NCI-H1105 treated with DMSO at 0.1 percent for 48 hours (cell line): ENCODE measurements at regions not wholly inside any gene's neighbourhood (a gene's known extent, or its start where the extent isn't known, plus 50 kb on each side); places are given as distances from the start of the nearest gene placed in this dataset.

ENCODE experiments used
- DNase-seq: peaks from one replicate; lab custom pipeline; 2025; lab: John Stamatoyannopoulos, UW

DNA sequence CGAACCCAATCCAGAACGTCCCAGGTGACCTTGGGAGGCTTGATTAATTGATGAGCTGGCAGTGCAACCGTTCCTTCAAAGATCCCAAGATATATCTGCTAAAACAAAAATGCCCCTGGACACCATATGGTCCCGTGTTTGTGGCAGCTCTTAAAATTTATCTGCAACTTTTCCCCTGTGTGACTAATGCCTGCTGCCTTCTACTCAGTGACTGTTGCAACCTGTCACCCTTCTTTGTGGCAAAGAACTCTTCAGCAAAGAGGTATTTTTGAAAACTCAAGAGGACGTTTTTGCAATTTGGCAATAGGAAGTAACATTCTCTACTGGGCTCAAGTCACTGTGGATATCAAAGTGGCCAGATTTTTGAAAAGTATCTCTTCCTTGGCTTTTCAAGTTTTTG, 75.8 kb upstream of the SOD3 start:
- DNase-seq = no peak

DNA sequence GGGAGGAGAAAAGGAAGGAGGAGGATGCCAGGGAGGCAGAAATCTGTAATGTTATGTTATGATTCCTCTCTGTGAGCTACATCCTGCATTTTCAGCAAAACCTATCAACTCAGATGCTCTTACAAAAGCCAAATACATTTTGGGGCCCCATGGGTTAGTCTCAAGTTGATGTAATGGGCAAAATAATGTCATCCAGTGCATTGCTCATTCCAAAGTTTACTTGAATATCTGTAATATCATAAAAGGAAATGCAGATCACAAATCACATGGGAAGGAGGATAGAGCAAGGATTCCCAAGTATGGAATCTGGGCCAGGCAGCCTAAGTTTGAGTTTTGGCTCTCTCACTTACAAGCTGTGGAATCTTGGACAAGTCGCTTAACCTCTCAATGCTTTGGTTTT, 74.9 kb upstream of the SOD3 start:
- DNase-seq = no peak

DNA sequence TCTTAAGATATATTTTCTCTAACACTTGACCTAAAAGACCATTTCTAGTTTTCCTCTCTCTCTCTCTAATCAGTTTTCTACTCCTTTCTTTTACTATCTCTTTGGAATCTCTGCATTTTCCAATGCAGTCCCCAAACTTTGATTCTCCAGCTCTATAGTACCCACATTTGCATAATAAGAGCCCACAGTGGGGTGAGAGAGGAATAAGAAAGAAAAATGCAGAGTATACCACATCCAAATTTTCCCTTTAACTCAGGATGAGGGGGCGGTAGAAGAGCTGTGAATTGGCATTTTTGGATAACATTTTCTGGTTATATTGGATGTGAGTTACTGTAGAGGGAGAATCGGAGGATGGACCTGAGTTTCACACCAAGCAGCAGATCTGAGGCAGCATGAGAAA, 74.4 kb upstream of the SOD3 start:
- DNase-seq = no peak

DNA sequence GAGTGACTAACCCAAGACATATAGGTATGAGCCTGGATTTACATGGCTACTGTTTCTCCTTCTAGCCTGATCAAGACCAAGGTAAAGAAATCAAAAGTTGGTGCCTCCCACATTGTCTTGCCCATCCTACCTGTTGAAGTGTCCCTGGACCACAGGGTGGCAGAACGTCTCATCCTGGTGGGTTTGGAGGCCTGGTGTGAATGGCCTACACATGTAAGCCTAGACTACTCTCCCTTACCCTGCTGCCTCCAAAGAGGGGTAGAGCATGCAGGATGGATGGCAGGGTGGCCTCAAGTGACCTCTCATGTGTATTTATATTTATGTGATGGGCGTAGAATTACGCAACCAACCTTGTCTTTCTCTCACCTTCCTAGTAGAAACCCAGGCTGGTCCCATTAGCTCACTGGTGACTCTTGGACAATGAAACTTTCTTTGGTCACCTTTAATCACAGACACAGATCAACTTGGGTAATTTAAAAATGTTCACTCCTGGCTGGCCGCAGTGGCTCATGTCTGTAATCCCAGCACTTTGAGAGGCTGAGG, 73.3 kb upstream of the SOD3 start:
- DNase-seq = no peak

DNA sequence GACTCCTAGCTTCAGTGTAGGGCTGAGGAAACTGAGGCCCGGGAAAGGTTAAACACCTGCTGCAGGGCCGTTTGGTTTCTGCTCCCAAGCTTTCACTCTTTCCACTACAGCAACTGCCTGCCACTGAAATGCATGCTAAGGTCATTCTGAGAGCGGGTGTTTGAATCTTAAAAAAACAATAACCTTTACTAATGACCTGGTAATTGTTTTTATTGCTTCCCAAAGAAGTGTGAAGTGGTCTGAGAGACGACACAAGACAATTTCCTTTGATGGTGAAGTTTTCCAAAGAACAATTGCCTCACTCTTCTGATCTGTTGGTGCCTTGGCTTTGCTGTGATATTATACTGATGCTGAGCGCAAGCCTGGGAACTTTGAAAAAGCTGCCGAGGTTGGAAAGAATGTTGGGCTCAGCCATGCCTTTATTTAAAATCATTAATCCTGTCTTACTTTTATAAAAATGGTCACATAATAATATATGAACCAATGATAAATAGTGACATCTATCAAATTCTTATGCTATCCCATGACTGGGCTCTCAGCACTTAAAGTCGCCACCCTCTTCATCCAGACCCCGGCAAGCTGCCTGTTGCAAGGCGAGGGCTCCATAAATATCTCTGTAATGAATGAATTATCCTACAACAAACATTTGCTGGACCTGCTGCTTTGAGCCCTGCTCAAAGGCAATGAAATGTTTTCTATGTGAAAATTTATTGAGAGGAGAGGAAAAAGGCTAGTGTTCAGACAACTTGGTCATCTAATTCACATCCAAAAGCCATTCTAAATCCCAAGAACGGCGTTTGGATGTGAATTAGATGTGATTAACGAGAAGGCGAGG, 67.8 kb upstream of the SOD3 start:
- DNase-seq = no peak

DNA sequence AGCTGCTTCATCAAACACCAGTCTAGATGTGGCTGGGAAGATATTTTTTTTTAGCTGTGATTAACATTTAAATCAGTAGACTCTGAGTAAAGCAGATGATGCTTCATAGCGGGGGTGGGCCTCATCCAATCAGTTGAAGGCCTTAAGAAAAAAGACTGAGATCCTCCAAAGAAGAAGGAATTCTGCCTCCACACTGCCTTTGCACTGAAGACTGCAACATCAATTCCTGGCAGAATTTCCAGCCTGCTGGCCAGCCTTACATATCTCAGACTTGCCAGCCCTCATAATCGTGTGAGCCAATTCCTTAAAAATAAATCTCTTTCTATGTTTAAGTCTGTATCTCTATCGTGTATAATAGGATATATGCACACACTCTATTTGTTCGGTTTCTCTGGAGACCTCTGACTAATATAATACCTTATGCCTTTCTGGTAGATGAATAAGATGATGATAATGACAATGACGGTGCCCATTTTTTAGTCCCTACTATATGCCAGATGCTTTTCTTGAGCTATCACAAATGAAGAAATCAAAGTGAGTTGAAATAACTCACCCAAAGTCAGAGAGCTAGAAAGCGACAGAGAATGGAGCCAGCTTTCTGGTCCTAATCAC, 66.1 kb upstream of the SOD3 start:
- no peak for DNase-seq

DNA sequence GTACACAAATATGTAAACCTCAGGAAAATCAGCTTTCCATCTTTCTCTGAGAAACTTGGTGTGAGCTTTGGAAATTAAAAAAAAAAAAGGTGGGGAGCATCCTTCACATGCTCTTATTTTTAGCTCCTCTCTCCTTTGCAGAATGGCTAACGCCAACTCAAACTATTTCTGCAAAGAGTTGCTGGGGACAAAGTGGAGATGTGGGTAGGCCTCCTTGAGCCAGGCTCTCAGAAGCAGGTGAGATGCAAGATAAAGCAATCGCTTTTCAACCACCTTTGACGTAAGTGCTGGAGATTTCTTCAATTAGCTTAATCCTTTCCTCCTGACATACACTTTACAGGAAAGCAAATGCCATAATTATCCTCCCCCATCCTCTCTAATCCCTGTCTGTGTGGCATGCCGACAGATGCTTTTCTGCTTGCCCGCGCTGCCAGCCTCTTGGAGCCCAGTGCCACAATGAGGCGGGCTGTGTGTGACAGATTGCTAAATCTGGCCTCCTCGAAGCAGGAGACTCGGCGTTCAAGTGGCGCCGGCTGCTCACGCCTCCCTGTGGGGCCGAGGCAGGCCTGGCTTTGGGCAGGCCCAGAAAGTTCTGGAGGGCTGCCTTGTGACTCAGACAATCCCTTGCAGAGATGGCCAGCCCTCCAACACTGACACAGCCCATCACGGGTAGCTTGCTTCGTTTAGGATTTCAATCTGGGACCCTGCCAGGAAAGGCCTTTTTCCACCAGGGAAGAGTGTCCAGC, 64.9 kb upstream of the SOD3 start:
- no peak for DNase-seq

DNA sequence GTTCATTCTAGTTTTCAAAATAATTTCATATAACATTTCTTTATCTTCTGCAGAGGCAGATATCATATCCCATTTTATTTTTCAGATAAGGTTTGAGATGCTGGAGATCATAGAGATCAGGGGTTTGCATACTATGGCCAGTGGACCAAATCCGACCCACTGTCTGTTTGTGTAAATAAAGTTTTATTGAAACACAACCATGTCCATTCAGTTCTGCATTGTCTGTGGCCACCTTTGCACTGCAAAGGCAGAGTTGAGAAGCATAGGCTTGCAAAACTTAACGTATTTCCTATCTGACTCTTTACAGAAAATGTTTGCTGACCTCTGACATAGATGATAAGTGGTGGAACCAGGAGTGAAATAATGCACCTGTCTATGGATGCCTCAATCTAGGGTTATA, 63.9 kb upstream of the SOD3 start:
- no peak for DNase-seq

DNA sequence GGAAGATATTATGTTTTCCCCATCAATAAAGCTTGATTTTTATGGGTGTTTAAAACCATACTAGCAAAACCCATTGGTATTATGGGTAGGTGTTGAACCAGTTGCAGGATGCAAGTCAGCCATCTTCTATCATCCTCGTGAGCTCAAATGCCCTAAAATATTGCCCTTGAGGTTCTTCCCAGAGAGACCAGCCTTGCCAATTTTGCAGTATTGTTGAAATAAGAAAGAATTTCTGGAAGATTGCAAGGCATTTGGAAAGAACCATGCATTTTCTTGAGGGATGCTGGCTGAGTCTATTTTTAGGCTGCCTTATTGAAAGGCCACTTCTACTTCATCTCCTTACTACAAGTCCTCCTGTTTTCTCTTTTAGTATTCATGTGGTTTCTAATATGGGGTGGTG, 60.9 kb upstream of the SOD3 start:
- no peak for DNase-seq

DNA sequence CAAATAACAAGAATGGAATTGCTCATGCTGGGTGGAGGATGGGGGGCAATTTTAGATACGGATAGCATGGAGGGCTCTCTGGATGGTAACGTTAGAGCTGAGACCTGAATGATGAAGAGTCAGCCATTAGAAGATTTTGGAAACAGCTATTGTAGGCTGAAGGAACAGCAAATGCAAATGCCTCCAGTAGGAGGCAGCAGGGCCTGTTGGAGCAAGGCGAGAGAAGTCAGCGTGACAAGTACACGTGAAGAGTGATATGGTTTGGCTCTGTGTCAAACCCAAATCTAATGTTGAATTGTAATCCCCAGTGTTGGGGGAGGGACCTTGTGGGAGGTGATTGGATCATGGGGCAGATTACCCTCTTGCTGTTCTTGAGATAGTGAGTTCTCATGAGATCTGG, 59.3 kb upstream of the SOD3 start:
- DNase-seq = no peak

DNA sequence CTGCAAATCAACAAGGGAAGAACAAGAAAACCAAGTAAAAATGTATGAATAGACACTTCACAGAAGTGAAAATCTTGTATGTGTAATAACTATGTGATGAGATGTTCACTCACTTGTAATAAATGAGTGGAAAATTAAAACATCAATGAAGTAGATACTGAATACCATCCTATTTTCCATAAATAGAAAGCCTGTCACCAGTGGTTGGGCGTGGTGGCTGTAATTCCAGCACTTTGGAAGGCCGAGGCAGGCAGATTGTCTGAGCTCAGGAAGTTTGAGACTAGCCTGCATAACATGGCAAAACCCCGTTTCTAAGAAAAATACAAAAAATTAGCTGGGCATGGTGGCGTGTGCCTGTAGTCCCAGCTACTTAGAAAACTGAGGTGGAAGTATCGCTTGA, 53.5 kb upstream of the SOD3 start:
- no peak for DNase-seq

DNA sequence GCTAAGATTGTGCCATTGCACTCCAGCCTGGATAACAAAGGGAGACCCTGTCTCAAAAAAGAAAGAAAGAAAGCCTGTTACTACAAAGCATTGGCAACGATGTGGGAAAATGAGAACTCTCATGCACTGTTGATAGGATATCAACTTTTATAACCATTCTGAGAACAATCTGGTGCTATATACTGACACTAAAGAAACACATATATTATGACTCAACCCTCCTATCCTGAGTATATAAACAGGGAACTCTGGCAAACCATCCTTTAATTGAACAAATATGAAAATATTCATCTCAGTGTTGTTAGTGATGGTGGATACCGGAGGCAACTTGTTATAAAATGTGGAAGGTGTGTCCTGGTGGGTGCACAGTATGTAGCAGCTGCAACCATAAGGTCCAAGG, 53.0 kb upstream of the SOD3 start:
- DNase-seq = no peak

DNA sequence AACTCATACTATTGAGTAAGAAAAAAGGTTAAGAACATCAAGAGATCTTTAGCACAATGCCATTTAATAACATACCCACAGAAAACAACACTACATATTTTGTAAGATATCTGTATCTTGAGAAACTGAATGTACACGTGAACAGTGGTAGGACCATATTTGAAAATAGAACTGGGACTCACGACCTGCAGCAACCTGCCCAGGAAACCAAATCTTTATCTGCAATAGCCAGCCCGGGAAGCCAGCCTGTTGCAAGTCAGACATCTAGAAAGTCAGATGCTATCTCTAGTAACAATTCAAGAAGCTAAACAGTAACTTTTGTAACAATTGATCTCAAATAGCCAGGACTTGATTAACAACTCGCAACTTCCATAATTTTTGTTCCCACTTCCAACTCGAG, 52.6 kb upstream of the SOD3 start:
- DNase-seq = no peak

DNA sequence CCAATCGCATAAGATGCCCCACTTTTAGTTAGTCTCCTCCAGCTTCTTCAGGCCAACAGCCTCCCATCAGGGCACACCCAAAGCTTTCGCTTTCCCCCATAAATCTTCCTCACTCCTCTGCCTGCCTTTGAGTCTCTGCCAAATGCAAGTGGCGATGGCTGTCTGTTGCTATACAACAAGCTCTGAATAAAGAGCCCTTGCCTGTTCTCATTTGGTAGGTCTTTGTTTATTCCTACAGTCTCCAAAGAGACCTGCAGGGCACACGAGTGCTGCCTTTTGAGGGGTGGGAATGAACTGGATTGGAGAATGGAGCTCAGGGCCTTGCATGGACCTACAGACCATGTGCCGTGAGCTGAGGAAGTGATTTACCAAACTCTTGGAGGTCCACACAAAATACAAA, 52.2 kb upstream of the SOD3 start:
- DNase-seq = no peak

DNA sequence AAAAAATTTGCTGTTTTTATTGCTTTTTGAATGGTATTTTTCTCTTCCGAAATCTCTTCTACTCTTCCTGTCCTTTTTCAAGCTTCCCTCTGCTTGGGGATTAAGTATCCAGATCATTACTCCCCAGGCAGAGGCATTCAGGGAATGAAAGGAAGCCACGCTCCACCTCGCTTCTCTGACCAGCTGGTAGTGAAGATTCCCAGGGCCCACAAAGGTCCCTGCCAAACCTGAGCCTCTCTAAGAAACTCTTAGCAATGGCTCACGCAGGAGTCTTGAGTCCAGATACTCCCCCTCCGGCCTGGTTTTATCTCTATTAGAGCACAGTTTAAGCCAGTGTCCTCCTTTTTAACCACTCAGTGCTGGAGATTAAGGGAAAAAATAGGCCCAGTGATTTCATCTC, 51.4 kb upstream of the SOD3 start:
- DNase-seq = no peak

DNA sequence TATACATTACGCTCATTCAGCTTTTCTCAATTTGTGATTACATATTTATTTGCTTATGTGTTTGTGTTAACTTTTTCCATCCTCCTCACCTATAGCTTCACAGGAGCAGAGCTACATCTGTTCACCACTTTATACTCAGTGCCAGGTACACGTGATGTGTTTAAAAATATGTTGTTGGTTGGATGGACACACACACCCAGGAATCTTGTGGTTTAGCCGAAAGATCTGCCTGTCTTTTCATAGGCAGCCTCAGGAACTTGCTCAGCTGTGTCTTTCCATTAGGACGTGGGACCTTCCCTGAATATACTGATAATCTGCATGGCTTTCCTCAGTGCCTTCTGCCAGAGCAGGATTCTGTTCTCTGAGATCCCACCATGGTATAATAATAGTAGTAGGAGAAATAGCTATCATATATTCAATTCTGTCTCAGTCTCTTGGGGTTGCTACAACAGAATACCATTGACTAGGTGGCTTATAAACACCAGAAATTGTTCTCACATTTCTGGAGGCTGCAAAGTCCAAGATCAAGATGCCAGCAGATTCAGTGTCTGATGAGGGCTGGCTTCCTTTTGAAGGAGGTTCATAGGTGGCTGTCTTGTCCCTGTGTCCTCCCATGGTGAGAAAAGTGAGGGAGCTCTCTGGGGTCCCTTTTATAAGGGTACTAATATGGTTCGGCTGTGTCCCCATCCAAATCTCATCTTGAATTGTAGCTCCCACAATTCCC, 50.0 kb upstream of the SOD3 start:
- DNase-seq = no peak
